Nephron (organoid): ENCODE measurements at regions not wholly inside any gene's neighbourhood (a gene's known extent, or its start where the extent isn't known, plus 50 kb on each side); places are given as distances from the start of the nearest gene placed in this dataset.

ENCODE experiments used
- H3K27ac Mint-ChIP-seq, 3 experiments: 2 replicates each; pipeline ENCODE4 v1.8.0; 2020; ENCODE audit warnings: mixed read lengths in 3 of 3, mild to moderate bottlenecking in 2 of 3, moderate library complexity in 1 of 3
- H3K27me3 Mint-ChIP-seq: 2 replicates; pipeline ENCODE4 v1.8.0; 2021; ENCODE audit warnings: low read depth, mild to moderate bottlenecking, moderate library complexity, mixed read lengths
- H3K36me3 Mint-ChIP-seq: 2 replicates; pipeline ENCODE4 v1.8.0; 2020; ENCODE audit warnings: low read depth, mixed read lengths
- H3K4me1 Mint-ChIP-seq: 2 replicates; pipeline ENCODE4 v1.8.0; 2020; ENCODE audit warnings: mixed read lengths
- H3K4me3 Mint-ChIP-seq, 3 experiments: 2 replicates each; pipeline ENCODE4 v1.8.0; 2020; ENCODE audit warnings: mild to moderate bottlenecking in 3 of 3, mixed read lengths in 3 of 3, moderate library complexity in 2 of 3
- H3K9me3 Mint-ChIP-seq: 2 replicates; pipeline ENCODE4 v1.8.0; 2020; ENCODE audit warnings: mixed read lengths
- TF ChIP-seq, protein P1 (sequence below), 3 experiments: fragments of 200-600 bp; sonication (generic); IDR thresholded peaks; one replicate each; pipeline ENCODE4 v1.5.0; 2021; ENCODE audit warnings: antibody characterized with exemption in 3 of 3; ENCODE audit not compliant: unreplicated experiment in 3 of 3

DNA sequence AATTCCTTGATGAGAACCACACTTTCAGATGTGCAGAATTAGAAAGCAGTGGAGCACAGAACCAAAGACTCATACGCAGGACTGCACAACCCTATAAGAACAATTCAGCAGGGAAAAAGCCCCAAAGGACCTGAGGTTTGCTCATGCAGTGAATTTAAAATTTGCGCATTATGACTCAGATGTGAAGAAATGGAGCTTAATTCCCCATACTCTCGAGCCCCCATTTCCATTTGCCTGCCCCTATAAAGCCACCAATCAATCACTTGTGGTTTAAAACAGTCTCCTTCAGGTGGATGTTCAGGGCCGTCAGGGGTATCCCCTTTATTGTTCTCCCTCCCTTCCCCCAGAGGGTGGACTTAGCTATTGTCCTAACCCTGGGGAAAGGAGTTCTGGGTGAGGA lies 221.2 kb downstream of the IGSF11 start:
- Mint-ChIP-seq H3K9me3 (no peaks in the 10 kb centered on the region), H3K36me3 (no peaks in the 10 kb centered on the region), H3K27me3 (peaks cover 4% of the 10 kb centered on the region), H3K4me3 (no peak overlapping the region), H3K27ac (no peak overlapping the region), H3K4me1 (peaks cover 8% of the 10 kb centered on the region)
- TF ChIP-seq, protein P1, sequence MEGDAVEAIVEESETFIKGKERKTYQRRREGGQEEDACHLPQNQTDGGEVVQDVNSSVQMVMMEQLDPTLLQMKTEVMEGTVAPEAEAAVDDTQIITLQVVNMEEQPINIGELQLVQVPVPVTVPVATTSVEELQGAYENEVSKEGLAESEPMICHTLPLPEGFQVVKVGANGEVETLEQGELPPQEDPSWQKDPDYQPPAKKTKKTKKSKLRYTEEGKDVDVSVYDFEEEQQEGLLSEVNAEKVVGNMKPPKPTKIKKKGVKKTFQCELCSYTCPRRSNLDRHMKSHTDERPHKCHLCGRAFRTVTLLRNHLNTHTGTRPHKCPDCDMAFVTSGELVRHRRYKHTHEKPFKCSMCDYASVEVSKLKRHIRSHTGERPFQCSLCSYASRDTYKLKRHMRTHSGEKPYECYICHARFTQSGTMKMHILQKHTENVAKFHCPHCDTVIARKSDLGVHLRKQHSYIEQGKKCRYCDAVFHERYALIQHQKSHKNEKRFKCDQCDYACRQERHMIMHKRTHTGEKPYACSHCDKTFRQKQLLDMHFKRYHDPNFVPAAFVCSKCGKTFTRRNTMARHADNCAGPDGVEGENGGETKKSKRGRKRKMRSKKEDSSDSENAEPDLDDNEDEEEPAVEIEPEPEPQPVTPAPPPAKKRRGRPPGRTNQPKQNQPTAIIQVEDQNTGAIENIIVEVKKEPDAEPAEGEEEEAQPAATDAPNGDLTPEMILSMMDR (IDR thresholded peaks at IDR 0.05; ENCODE audit: unreplicated experiment in 3 of 3): no peak

DNA sequence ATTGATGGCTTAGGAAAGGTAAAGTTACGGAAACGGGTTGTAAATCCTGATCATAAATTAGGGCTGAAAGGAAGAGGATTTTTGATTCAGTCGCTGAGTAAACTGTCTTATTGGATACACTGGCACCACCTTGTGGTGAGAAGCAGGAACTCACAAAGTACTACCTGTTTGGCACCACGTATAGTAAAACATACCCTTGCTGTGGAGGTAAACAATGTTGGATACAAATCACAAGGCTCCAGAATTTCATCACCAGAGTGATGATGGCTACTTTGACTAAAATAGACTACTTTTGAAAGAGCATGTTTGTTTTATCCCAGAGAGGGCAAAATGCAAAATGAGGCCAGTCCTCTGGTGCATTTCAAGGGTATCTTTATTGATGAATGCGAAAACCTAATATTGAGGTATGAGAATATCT lies 216.9 kb downstream of the IGSF11 start:
- Mint-ChIP-seq H3K9me3 (no peaks in the 10 kb centered on the region), H3K36me3 (no peaks in the 10 kb centered on the region), H3K27me3 (peaks cover 4% of the 10 kb centered on the region), H3K27ac (no peak overlapping the region), H3K4me3 (no peak overlapping the region), H3K4me1 (peaks cover 8% of the 10 kb centered on the region)
- TF ChIP-seq, protein P1 (IDR thresholded peaks at IDR 0.05; ENCODE audit: unreplicated experiment in 3 of 3): peak; percentile 85 to 90 (median 89)

DNA sequence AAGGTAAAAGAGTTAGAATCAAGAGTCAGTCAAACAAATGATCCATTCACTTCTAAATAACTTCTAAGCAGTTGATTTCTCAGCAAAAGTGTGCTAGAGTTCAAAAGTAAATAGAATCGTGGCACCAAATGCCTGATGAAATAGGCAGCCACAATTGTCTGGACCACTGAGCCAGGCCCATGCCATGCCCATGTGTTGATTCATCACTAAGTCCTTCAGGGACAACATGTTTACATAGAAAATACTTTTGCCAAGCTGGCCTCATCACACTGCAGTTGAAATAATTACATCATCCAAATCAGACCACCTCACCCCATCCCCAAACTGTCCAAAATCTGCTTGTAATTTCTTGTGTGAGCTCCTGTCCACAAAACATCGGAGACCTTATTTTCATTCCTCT lies 216.3 kb downstream of the IGSF11 start:
- H3K4me3 Mint-ChIP-seq: no peak overlapping the region
- H3K9me3 Mint-ChIP-seq: no peaks in the 10 kb centered on the region
- H3K27ac Mint-ChIP-seq: no peak overlapping the region
- TF ChIP-seq, protein P1 (IDR thresholded peaks at IDR 0.05; ENCODE audit: unreplicated experiment in 3 of 3): no peak
- peaks cover 8% of the 10 kb centered on the region for H3K4me1 Mint-ChIP-seq
- no peaks in the 10 kb centered on the region for H3K36me3 Mint-ChIP-seq
- peaks cover 4% of the 10 kb centered on the region for H3K27me3 Mint-ChIP-seq

DNA sequence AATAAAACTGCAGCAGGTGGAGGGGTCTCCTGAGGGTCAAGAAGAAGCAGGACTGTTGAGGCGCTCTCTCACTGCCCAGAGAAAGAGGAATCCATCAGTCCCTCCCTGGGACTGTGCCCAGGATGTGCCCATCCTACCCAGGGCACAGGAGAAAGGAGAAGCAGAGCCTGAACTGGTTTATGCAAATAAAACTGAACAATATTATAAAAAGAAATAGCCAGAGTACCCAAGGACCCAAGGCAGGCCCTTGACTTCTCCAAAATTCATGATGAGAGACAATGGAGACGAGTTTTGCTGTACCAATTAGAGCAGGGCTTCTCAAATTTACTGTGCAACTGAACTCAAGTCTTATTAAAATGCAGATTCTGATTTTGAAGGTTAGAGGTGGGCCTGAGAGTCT lies 211.0 kb downstream of the IGSF11 start:
- Mint-ChIP-seq H3K36me3 (no peaks in the 10 kb centered on the region), H3K27ac (no peak overlapping the region), H3K4me1 (no peaks in the 10 kb centered on the region), H3K4me3 (no peak overlapping the region), H3K9me3 (no peaks in the 10 kb centered on the region), H3K27me3 (no peaks in the 10 kb centered on the region)
- TF ChIP-seq, protein P1 (IDR thresholded peaks at IDR 0.05; ENCODE audit: unreplicated experiment in 3 of 3): no peak

DNA sequence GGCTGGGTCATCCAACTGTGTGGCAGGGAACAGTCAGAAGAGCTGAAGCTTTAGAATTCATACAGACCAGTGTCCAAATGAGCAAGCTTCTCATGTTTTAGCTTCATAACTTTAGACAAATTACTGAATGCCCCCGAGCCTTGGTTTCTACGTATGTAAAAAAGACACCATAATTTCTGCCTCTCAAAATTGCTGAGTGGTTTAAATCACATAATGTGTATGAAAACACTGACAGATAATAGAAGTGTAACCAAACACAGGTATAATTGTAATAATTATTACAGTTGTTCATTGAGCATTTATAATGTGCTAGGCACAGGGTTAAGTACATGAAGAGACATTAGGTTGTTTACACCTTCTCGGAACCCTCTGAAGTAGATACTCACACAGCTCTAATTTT lies 207.2 kb downstream of the IGSF11 start:
- H3K4me3 Mint-ChIP-seq: no peak overlapping the region
- no peaks in the 10 kb centered on the region for H3K9me3 Mint-ChIP-seq
- H3K27me3 Mint-ChIP-seq: no peaks in the 10 kb centered on the region
- H3K36me3 Mint-ChIP-seq: no peaks in the 10 kb centered on the region
- no peak overlapping the region for H3K27ac Mint-ChIP-seq
- TF ChIP-seq, protein P1 (IDR thresholded peaks at IDR 0.05; ENCODE audit: unreplicated experiment in 3 of 3): no peak
- H3K4me1 Mint-ChIP-seq: no peaks in the 10 kb centered on the region

DNA sequence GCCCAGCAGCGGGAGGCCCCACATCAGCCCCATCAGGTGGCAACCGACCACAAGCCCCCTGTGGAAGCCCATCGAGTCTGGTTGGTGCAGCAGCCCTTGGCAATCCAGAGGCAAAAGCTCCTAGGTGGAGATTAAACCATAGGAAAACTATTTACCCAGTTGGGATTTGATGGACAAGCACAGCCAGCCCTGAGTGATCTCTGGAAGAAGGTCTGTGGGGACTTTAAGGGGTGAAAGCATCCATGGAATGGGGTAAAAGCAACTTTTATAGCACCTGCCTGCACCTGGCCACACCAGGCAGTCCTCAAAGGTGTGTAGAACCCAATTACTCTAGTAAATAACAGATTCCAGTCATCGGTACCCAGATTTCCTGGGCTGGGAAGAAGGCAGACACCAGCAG lies 206.3 kb downstream of the IGSF11 start:
- TF ChIP-seq, protein P1 (IDR thresholded peaks at IDR 0.05; ENCODE audit: unreplicated experiment in 3 of 3): no peak
- no peak overlapping the region for H3K4me3 Mint-ChIP-seq
- no peaks in the 10 kb centered on the region for H3K27me3 Mint-ChIP-seq
- H3K27ac Mint-ChIP-seq: no peak overlapping the region
- no peaks in the 10 kb centered on the region for H3K4me1 Mint-ChIP-seq
- no peaks in the 10 kb centered on the region for H3K9me3 Mint-ChIP-seq
- H3K36me3 Mint-ChIP-seq: no peaks in the 10 kb centered on the region
